ENCODE measurements at regions not wholly inside any gene's neighbourhood (a gene's known extent, or its start where the extent isn't known, plus 50 kb on each side); places are given as distances from the start of the nearest gene placed in this dataset.

- TF ChIP-seq MTA3 (IDR thresholded peaks at IDR 0.05; ENCODE audit: borderline replicate concordance, low read length) (no peak), BMI1 (IDR thresholded peaks at IDR 0.05; ENCODE audit: borderline replicate concordance) (no peak), CREB1 (IDR thresholded peaks at IDR 0.05; ENCODE audit: low read depth) (peak; percentile 53; the same call in 1 of the 2 replicates), DPF2 (IDR thresholded peaks at IDR 0.05) (peak; percentile 50; the same call in 1 of the 2 replicates)
Measured at GRCh38 chr3:190210608-190211007, 89.9 kb upstream of the P3H2 start (continued).

DNA sequence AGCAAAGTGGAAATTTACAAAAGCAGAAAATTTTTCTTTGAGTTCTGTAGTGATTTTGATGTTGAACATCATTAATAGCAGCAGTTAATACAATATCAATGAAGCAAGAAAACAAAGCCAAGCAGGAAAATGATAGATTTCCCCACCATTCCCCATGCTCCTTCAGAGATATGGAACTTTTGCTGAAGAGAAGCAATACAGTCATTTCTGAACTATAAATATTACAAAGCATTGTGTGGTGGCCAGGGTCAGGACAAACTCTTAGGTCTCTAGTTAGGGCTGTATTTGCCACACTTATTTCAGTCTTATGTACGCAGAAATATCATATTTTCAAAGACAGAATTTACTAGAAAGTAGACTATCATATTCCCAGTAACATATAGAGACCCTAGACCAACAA, 88.8 kb upstream of the P3H2 start:
- peak; percentile 30; the same call in 1 of the 2 replicates for TF ChIP-seq IRF4 (IDR thresholded peaks at IDR 0.05; ENCODE audit: low read depth, low read length)
- TF ChIP-seq MEF2B (IDR thresholded peaks at IDR 0.05; ENCODE audit: partially characterized antibody, poor library complexity, severe bottlenecking), result no peak
- TF ChIP-seq EED (IDR thresholded peaks at IDR 0.05; ENCODE audit: low read depth), result peak; percentile 49
- no peak for TF ChIP-seq LARP7 (IDR thresholded peaks at IDR 0.05)
- no peak for TF ChIP-seq SMC3 (IDR thresholded peaks at IDR 0.05; ENCODE audit: borderline replicate concordance, low read length)
- TF ChIP-seq, protein P1, sequence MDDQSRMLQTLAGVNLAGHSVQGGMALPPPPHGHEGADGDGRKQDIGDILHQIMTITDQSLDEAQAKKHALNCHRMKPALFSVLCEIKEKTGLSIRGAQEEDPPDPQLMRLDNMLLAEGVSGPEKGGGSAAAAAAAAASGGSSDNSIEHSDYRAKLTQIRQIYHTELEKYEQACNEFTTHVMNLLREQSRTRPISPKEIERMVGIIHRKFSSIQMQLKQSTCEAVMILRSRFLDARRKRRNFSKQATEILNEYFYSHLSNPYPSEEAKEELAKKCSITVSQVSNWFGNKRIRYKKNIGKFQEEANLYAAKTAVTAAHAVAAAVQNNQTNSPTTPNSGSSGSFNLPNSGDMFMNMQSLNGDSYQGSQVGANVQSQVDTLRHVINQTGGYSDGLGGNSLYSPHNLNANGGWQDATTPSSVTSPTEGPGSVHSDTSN (IDR thresholded peaks at IDR 0.05; ENCODE audit: insufficient replicate concordance, low read depth, low read length), result no peak
- TF ChIP-seq HDGF (IDR thresholded peaks at IDR 0.05), result no peak
- peak; percentile 51 for TF ChIP-seq IKZF1 (conservative IDR thresholded peaks at IDR 0.05)
- peak; percentile 60 for TF ChIP-seq RUNX3 (IDR thresholded peaks at IDR 0.05; ENCODE audit: low read length)
- peak; percentile 80 for TF ChIP-seq JUNB (IDR thresholded peaks at IDR 0.05)
- TF ChIP-seq IKZF2 (IDR thresholded peaks at IDR 0.05), result peak in 1 of 2 experiments; percentile 19; a peak in 1 of 4 replicates
- TF ChIP-seq NR2C2 (IDR thresholded peaks at IDR 0.05; ENCODE audit: borderline replicate concordance, control insufficient read depth, insufficient read length, low read depth), result no peak
- TF ChIP-seq POLR2A (IDR thresholded peaks at IDR 0.05; ENCODE audit: low read depth, low read length), result no peak
- FAIRE-seq (no peak), DNase-seq (ENCODE audit: low read depth, low spot score) (no peak), ATAC-seq (peak; percentile 47)
- no TSS peak for BruUV-seq (replicated peaks)
- intact Hi-C loops (cut with micrococcal nuclease; ENCODE audit: unreplicated experiment), result no loop called here
- Histone ChIP-seq H3K9ac (ENCODE audit: control insufficient read depth, insufficient read depth, low read length) (no peak overlapping the region), H3K79me2 (ENCODE audit: control insufficient read depth, insufficient read depth, low read length) (no peaks in the 10 kb centered on the region), H3K4me1 (ENCODE audit: control insufficient read depth, insufficient read depth, low read length) (peaks cover 6% of the 10 kb centered on the region), H3K36me3 (ENCODE audit: control insufficient read depth in 2 of 2, insufficient read depth in 2 of 2, low read length in 1 of 2) (no peaks in the 10 kb centered on the region), H3K27me3 (replicated peaks in 1 of 2; ENCODE audit: control insufficient read depth in 2 of 2, insufficient read depth in 2 of 2, low read length in 1 of 2) (no peaks in the 10 kb centered on the region), H3K9me3 (replicated peaks; ENCODE audit: control insufficient read depth, insufficient read depth, low read length) (peaks cover 1% of the 10 kb centered on the region; the same call in 1 of the 3 replicates), H3K4me3 (no peak overlapping the region), H3K4me2 (ENCODE audit: control insufficient read depth, insufficient read depth) (no peak overlapping the region), H4K20me1 (ENCODE audit: control insufficient read depth, insufficient read depth) (no peaks in the 10 kb centered on the region), H2AFZ (ENCODE audit: control insufficient read depth, low read depth, low read length) (no peak overlapping the region), H3K27ac (ENCODE audit: control insufficient read depth, insufficient read depth) (peak overlapping the region; percentile 24; the same call in 1 of the 2 replicates)
- in situ Hi-C loops (cut with MboI), result no loop called here
- POLR2A ChIA-PET, result interaction anchor here (0.6 to 1.4 kb wide), 7 partner anchors 11 to 1129 kb away, joined by 3 to 6 read pairs (median 3); no protein-coding TSS in a partner anchor
- CTCF ChIA-PET, result interaction anchor here (0.8 to 4.7 kb wide), 9 partner anchors 15 to 248 kb away, joined by 3 to 37 read pairs (median 4); partner anchors contain the start of gene CLDN1
- SMC1A ChIA-PET (ENCODE audit: uncharacterized antibody, unreplicated experiment), result interaction anchor here (0.7 to 6.1 kb wide), 20 partner anchors 11 to 249 kb away, joined by 3 to 45 read pairs (median 3); no protein-coding TSS in a partner anchor
- 0% methylated on average over 1 of the region's 1 CpG for WGBS (ENCODE audit: insufficient coverage, insufficient replicate concordance, low lambda C conversion rate, missing lambda C conversion rate)
- RAD21 ChIA-PET (ENCODE audit: unreplicated experiment), result interaction anchor here (0.6 to 3.9 kb wide), 14 partner anchors 11 to 443 kb away, joined by 3 to 36 read pairs (median 4); no protein-coding TSS in a partner anchor

Measured in GM12878 (cell line).